ENCODE measurements at regions not wholly inside any gene's neighbourhood (a gene's known extent, or its start where the extent isn't known, plus 50 kb on each side); places are given as distances from the start of the nearest gene placed in this dataset.

DNA sequence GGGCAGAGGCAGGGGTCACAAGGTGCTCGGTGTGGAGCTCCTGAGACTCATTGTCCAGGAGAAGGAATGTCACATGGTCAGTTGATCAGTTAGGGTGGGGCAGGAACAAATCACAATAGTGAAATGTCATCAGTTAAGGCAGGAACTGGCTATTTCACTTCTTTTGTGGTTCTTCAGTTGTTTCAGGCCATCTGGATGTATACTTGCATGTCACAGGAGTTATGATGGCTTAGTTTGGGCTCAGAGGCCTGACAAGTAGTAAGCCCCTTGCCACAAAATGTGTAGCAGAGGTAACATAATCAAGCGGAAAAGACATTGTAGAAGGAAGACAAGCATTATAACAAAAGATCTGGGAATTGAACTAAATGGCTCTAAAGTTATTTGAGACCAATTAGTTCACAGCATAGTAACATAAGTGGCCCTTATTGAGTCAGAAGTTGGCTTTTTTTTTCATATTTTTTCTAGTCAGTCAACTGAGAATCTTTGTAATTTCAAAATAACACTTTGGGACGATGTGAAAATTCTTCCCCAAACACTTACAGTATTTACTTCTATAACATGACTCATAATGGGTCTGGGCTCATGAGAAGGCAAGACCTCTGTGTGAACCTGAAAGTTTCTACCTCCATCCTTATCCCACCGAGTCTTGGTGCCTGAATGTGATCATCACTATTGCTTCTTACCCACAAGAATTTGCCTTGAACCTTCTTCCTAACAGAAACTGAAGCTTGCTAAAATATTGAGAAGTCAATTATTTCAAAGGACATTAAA lies 137.0 kb upstream of the DPT start:
- FAIRE-seq: no peak
- no peak for DNase-seq (ENCODE audit: insufficient read length, low spot score)

DNA sequence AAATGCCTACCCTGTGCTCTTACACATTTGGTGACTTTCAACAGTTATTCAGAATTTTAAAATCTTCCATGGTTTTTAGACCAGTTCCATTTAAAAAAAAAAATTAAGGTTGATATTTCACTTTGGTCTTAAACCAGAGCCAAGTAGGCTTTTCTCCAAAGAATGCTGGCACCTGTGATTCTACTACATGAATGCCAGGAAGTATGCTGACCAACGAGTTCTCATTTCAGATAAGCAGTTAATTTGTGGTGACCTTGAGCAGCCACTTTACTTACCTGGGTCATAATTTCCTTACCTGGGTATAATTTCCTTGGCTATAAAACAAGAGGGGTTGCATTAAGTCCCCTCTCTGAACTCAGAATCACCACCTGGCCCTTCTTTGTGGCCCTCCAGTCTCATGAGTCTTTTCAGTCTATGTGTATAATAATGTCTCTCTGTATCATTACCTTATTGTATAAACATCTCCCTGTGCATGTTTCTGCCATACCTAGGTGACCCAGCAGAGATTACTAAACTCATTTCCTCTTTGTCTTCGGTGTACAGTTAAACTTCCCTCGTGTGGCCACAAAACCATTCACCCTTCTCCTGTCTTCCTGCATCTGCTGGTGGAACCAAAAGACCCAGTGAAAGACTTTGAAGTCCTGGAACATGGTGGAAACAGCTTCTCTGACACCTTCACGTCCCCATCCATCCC lies 139.1 kb upstream of the DPT start:
- no peak for FAIRE-seq

DNA sequence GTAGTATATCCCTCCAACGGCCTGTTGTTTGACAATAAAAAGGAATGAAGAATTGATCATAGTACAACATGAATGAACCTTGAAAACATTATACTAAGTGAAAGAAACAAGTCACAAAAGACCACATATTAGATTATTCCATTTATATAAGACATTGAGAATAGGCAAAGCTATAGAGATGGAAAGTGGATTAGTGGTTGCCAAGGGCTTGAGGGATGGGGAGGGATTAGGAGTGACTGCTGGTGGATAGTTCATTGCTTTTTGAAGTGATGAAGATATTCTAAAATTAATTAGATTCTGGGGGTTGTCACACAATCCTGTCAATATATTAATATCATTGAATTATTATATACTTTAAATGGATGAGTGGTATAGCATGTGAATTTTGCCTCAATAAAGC lies 142.5 kb upstream of the DPT start:
- no peak for DNase-seq (ENCODE audit: insufficient read length, low spot score)

More for the DNA sequence above, 139.1 kb upstream of the DPT start:
- no peak for DNase-seq (ENCODE audit: insufficient read length, low spot score)

DNA sequence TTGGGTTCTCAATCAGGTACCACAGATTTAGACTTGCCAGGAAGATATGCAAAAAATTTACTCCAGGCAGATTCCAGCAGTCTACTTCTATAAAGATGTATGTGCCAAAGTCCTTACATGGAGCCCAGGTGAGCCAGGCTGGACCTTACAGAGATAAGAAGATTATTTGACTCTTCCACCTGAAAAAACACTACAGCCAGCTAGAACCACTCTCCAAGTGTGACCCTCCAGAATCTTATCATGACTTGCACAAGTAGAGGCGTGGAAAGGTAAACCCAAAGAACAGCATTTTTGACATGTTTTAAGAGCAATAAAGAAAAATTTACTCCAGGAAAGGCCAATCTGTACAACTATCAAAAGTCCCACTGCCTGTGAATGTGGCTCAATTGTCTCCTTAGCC lies 146.8 kb upstream of the DPT start:
- DNase-seq (ENCODE audit: insufficient read length, low spot score) (no peak), FAIRE-seq (no peak)

More for the DNA sequence above, 142.5 kb upstream of the DPT start:
- no peak for FAIRE-seq

DNA sequence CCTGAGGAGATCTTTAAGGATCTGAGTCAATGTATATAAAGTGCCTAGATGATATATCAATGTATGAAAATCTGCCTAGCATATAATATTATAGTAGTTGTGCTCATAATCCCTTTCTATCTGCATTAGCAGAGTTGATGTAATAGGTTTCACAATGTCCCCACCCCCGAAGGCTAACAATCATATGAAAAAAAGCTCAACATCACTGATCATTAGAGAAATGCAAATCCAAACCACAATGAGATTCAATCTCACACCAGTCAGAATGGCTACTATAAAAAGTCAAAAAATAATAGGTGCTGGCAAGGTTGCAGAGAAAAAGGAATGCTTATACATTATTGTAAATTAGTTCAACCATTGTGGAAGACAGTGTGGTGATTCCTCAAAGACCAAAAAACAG lies 147.8 kb upstream of the DPT start:
- DNase-seq (ENCODE audit: insufficient read length, low spot score): no peak
- FAIRE-seq: no peak

DNA sequence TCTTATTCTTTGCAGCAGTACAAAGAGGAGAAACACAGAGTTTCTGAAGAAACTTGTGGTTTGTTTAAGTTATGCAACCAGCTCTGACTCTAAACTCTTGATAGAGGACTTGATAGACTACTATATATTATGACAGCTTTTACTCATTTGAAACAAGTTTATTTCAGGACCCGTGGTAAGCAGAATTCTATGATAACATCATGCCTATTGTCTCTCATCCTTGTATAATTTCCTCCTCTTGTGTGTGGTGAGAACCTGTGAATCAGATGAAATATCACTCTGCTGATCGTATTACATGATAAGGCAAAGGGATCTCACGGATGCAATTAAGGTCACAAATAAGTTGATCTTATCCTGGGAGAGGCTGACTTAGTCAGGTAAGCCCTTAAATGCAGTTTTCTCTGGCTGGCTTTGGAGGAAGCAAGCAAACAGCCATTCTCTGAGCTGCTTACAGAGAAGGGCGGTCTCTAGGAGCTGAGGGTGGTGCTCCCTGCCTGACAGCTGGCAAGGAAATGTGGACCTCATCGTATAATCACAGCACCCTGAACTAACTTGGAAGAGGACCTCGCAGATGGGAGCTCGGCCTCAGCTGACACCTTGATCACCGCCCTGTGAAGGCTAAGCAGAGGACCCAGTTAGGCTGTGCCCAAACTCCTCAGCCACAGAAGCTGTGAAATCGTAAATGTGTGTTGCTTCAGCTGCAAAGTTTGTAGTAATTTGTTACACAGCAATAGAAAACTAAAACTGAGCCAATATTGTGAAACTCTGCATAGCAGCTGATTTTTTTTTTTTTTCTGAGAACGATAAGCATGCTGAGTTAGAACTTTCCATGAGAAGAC lies 151.1 kb upstream of the DPT start:
- DNase-seq (ENCODE audit: insufficient read length, low spot score) (no peak), FAIRE-seq (no peak)

DNA sequence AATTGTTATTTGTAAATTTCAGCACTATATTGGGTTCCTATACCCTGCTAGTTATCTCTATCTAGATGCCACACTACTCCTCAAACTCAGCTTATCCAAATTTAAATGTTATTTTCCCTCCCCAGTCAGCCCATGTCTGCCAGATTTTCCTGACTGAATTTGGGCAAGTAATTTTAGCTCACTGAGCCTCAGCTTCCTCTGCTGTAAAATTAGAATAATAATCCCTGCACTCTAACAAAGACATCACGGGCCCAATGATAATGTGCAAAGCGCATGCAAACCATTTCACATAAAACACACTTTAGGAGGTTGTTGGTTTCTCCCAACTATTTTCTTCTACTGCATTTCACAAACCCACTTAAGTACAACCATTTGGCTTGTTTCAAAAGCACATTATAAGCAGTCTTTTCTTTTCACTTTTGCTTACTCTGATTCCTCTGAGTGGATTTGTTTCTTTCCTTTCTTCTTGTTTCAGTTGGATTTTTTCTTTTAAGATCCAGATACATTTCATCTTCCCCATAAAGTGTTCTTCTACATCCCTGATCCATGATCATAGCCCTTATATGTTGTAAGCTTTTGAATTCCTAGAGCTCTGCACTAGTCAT lies 152.8 kb upstream of the DPT start:
- no peak for FAIRE-seq
- DNase-seq (ENCODE audit: insufficient read length, low spot score): no peak

DNA sequence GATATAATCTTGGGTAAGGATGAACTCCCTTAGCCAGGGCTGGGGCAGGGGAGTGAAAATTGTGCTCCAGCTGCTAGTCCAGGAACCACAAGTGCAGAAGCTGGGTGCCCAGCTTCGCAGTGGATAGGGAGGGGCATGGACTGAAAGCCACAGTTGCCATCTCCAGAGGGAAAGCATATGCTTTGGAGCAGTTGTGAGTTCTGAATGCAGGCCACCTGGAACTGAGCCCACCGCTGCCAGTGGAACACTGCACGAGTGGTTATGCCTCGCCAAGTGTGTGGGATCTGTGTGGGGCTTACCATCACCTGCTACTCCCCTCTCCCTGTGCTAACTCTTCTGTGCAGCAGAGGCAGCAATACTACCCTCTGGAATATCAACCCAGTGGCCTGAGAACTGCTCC lies 158.4 kb upstream of the DPT start:
- no peak for FAIRE-seq

DNA sequence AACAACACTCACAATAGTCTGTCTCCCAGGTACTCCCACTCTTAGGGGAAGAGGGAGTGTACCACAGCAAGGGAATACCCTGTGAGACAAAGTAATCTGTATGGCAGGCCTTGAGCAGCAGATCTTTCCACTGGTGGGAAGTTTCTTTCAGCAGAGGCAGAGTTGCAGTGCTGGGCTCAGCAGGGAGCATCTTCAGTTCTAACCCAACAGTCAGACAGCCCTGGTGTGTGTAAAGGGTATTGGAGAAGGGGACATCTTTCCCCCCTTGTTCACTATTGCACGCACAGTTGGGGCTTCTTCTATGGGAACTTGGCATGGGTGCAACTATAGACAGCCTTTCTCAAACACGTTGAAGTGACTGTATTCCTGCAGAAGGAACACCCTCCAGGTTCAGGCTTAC lies 159.4 kb upstream of the DPT start:
- FAIRE-seq: no peak
- no peak for DNase-seq (ENCODE audit: insufficient read length, low spot score)

More for the DNA sequence above, 158.4 kb upstream of the DPT start:
- no peak for DNase-seq (ENCODE audit: insufficient read length, low spot score)

DNA sequence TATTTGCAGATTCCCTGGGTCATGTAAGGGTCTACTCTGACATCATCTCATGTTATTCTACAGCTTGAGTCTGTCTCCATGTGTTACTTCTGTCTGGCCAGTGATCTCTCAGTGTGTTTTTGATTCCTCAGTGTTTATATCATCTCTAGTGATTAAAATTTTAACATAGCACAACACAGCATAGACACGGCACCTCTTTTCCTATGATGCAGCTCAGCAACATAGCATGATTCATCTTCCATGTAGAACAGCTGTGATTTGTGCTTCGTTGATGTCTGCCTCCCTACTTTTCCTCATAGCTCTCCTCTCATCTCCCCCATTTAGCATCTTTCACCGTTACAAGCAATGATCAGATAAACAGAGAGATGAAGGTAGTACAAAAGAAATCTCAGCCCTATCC lies 163.9 kb upstream of the DPT start:
- DNase-seq (ENCODE audit: insufficient read length, low spot score) (no peak), FAIRE-seq (no peak)

DNA sequence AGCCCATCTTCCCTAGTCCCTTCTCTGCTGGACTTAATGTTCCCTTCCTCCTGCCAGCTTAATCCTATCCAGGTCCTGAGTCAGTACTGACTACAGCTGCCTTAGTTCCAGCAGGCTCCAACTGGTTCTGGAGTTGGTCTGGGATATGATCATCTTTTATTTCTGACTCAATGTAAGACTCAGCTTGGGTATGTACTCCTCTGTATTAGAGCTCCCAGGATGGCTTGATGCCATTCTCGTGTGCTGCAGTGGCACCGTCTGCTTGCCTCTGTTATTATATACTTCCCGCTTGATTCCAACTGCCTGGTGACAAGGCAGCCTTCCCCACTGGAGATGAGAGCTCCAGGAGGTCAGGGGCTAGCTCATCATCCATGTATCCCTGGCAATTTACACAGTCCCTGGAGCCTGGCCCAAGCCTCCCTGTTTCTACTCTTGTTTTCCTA lies 164.4 kb upstream of the DPT start:
- FAIRE-seq: no peak
- DNase-seq (ENCODE audit: insufficient read length, low spot score): no peak

DNA sequence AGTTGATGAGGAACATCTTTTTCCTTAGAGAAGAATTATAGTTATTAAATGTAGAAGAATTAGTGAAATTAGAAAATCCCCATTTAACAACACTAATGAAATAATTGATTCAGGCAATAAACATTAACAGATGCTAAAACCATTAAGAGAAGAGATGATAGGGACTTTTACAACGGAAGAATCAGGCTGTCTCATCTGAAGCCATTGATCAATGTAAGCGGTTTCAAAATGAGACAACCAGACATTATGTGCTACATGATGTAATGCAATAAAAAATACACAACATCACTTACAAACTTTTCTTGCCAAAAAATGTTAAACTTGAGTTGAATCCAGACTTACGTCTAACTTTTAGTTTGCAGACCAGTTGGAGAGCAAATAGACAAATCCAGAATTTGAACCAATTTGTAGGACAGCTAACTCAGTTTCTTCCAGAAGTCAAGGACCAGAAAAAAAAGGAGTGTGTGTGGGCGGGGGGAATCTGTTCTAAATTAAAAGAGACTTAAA lies 165.4 kb upstream of the DPT start:
- FAIRE-seq: no peak

DNA sequence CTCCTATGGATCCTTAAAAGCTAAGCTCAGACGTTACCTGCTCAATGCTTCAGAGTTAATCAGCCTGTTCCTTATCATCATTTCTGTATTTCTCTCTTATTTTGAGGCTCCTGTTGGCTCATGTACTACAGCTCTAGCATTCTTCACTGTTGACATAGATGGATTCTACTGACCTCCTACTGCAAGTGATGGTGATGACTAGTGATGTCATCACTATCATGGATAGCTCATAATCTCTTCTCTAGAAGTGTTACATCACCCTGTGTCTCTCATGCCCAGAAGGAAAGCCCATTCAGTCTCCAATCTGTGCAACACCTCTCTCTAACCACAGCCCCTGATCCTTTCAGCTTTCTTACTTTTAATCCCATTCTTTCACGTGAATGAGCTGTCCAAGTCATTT lies 168.2 kb upstream of the DPT start:
- DNase-seq (ENCODE audit: insufficient read length, low spot score) (no peak), FAIRE-seq (no peak)

More for the DNA sequence above, 165.4 kb upstream of the DPT start:
- no peak for DNase-seq (ENCODE audit: insufficient read length, low spot score)

DNA sequence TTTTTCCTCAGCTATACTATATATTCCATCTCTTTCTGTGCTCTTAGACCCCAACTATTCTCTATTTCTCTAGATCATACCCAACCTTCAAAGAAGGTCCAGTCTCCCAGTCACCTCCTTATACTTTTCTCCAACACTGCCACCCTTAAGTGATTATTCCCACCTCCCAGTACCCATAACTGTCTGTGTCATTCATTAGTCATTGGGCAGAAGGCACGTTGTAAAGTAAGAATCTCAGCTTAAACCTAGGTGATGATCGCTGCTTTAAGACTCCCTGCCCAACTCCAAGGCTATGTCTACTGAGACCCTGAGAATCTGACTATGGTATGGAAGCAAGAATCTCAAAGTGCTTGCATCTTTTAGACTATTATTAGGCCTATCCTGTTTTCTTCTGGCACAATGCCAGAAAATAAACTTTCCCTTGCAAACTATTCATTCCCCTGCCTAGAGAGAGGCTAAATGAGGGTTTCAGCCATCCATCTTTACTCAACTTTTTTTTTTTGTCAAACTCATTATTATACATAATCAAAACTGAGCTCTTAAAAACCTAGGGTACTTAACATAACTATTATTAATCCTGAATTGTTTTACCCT lies 174.3 kb upstream of the DPT start:
- DNase-seq (ENCODE audit: insufficient read length, low spot score) (no peak), FAIRE-seq (no peak)

DNA sequence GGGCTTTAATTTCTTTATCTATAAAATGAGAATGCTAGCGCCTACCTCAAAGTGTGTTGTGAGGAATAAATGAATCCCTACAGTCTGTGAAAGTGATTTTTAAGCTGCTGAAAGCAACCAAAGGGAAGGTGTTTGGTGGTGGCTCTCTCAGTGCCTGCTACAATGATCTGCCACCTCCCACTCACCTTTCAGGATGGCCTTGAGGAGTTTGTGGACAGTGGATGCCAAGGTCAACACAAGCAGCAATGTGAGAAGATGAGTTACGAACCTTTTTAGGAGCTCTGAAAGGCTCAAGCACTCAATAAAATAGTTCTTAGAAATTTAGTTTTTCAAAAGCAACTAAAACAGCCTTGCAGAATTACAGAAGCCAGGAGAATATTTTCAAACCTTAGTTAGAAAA lies 176.6 kb upstream of the DPT start:
- FAIRE-seq: no peak
- DNase-seq (ENCODE audit: insufficient read length, low spot score): no peak

DNA sequence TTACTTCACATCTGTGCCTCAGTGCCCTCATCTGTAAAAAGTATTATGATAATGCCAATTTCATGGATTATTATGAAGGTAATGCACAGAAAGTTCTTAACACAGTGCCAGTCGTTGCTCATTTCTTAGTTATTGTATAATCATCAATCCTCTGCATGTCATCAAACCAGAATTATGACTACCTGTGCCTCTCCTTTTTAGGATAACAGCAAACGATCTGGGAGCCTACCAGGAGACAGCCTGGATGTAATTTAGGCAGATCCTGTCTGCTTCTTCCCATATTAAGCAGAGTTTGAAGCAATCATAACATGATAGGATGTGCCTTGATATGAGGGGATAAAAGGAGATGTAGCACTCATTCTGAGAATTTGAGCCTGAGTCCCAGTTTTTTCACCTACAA lies 177.4 kb upstream of the DPT start:
- FAIRE-seq (no peak), DNase-seq (ENCODE audit: insufficient read length, low spot score) (no peak)

DNA sequence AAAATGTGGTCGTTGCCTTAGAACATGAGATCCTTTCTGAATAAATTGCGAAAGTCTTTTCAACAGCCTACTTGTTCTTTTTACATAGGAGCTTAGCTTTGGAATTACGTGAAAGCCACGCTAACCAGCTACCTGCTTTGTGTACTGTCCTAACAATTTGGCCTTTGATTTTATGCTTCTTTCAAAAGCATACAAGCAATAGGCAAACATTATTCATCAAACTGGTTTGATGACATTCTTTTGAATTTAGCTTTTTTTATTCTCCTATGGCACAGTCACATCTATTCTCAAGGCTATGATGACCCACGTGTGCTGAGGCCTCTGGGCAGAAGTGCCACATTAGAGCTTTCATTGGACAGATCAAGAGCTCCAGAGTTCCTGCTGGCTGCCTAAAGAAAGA lies 178.0 kb upstream of the DPT start:
- no peak for FAIRE-seq
- DNase-seq (ENCODE audit: insufficient read length, low spot score): no peak

DNA sequence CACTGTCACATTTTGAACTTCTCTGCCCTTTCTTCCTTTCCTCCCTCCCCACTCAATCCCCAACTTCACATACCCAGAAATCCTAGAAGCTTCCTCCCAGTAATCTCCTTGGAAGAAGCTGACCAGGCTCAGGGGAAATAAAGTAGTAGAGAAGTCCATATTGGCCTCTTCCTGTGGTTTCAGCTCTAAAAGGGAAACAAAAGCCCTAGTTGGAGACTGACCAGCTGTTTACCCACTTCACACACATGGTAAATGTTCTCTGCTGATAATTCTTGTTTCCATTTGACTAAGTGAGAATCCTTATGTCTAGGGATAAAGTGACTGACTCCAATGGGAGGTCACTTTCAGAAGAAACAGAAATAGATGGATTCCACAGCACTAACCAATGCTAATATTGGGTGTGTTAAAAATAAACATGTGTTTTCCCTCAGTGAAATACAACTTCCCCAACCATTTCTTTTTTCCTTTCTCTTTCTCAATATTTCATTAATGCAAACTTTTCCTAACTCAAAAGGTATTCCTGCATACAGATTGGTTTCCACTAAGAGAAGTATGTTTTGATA lies 178.9 kb upstream of the DPT start:
- no peak for DNase-seq (ENCODE audit: insufficient read length, low spot score)
- no peak for FAIRE-seq

DNA sequence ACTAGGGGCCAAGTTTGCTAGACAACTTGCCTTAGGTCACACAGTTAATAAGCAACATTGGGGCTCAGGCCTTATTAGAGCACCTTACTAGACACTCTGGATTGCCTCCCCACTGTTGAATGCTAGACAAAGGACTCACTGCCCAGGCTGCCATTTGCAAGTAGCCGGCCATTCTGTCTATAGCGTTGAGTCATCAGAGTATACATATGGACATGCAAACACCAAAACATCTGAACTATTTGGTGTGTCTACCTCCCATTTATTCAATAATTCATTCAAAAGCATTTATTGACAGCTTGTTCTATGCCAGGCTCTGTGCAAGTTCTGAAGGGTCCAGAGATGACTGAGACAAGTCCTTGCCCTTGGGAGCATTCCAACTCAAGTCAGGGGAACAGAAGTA lies 181.4 kb upstream of the DPT start:
- no peak for DNase-seq (ENCODE audit: insufficient read length, low spot score)
- FAIRE-seq: no peak

DNA sequence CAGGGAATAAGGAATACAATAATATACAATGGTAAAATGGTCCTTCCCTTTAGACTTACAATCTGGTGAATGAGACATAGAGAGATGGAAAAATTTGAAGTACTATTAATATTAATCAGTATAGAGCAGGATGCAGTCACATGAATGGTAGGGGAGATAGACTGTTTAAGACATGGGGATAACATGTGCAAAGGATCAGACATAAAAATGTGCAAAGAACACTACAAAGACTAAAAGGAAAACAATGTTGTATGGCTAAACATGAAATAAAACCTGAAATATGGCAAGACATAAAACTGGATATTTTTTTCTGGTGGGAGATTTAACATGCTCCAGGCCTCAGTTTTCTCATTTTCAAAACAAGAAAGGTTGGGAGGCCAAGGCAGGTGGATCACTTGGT lies 182.4 kb upstream of the DPT start:
- no peak for DNase-seq (ENCODE audit: insufficient read length, low spot score)
- FAIRE-seq: no peak

All from GM19239 (cell line).